HEK293 (cell line): ENCODE measurements at regions not wholly inside any gene's neighbourhood (a gene's known extent, or its start where the extent isn't known, plus 50 kb on each side); places are given as distances from the start of the nearest gene placed in this dataset.

Experiments used
- ZFP69B ChIP-seq: fragments of 450-650 bp; formaldehyde crosslinking; IDR thresholded peaks from 2 replicates; pipeline ENCODE4 v1.5.1; 2016; ENCODE audit warnings: missing biosample characterization, missing genetic modification characterization
- ZNF121 ChIP-seq: fragments of 450-650 bp; formaldehyde crosslinking; IDR thresholded peaks from 2 replicates; pipeline ENCODE4 v1.5.1; 2016; ENCODE audit warnings: missing biosample characterization, missing genetic modification characterization
- ZNF660 ChIP-seq: fragments of 450-650 bp; IDR thresholded peaks from 2 replicates; pipeline ENCODE4 v1.5.1; 2018; ENCODE audit warnings: missing biosample characterization, mild to moderate bottlenecking, missing genetic modification characterization
- TF ChIP-seq, protein P1 (sequence below): fragments of 450-650 bp; formaldehyde crosslinking; IDR thresholded peaks from 2 replicates; pipeline ENCODE4 v1.5.1; 2016; ENCODE audit warnings: missing biosample characterization, missing genetic modification characterization
- TF ChIP-seq, protein P2 (sequence below): fragments of 450-650 bp; formaldehyde crosslinking; IDR thresholded peaks from 2 replicates; pipeline ENCODE4 v1.5.1; 2016; ENCODE audit warnings: missing biosample characterization, missing genetic modification characterization

DNA sequence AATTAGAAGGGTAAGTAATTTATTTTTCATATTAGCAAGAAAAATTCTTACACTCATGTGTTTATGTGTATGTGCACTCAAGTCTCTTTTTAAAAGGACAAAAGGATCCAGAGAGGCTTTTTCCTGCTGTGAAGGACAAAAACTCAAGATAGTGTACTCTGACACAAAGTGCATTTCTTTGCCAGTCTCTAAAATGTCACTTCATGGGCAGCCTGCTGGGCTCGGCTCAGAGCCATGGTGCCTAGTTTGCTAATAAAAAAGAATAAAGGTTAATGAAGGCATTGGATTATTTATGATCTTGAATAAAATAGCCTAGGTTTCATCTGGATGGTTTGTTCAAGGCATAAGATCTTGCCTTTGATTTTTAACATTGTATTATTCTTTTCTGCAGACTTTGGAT, 989.0 kb downstream of the TBL1XR1 start:
- TF ChIP-seq, protein P1, sequence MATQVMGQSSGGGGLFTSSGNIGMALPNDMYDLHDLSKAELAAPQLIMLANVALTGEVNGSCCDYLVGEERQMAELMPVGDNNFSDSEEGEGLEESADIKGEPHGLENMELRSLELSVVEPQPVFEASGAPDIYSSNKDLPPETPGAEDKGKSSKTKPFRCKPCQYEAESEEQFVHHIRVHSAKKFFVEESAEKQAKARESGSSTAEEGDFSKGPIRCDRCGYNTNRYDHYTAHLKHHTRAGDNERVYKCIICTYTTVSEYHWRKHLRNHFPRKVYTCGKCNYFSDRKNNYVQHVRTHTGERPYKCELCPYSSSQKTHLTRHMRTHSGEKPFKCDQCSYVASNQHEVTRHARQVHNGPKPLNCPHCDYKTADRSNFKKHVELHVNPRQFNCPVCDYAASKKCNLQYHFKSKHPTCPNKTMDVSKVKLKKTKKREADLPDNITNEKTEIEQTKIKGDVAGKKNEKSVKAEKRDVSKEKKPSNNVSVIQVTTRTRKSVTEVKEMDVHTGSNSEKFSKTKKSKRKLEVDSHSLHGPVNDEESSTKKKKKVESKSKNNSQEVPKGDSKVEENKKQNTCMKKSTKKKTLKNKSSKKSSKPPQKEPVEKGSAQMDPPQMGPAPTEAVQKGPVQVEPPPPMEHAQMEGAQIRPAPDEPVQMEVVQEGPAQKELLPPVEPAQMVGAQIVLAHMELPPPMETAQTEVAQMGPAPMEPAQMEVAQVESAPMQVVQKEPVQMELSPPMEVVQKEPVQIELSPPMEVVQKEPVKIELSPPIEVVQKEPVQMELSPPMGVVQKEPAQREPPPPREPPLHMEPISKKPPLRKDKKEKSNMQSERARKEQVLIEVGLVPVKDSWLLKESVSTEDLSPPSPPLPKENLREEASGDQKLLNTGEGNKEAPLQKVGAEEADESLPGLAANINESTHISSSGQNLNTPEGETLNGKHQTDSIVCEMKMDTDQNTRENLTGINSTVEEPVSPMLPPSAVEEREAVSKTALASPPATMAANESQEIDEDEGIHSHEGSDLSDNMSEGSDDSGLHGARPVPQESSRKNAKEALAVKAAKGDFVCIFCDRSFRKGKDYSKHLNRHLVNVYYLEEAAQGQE, result no peak
- TF ChIP-seq ZFP69B (tag by site-specific recombination), result no peak
- TF ChIP-seq ZNF121 (tag by site-specific recombination), result no peak
- TF ChIP-seq, protein P2, sequence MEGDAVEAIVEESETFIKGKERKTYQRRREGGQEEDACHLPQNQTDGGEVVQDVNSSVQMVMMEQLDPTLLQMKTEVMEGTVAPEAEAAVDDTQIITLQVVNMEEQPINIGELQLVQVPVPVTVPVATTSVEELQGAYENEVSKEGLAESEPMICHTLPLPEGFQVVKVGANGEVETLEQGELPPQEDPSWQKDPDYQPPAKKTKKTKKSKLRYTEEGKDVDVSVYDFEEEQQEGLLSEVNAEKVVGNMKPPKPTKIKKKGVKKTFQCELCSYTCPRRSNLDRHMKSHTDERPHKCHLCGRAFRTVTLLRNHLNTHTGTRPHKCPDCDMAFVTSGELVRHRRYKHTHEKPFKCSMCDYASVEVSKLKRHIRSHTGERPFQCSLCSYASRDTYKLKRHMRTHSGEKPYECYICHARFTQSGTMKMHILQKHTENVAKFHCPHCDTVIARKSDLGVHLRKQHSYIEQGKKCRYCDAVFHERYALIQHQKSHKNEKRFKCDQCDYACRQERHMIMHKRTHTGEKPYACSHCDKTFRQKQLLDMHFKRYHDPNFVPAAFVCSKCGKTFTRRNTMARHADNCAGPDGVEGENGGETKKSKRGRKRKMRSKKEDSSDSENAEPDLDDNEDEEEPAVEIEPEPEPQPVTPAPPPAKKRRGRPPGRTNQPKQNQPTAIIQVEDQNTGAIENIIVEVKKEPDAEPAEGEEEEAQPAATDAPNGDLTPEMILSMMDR, result no peak
- no peak for TF ChIP-seq ZNF660 (tag by site-specific recombination)
